Activated naive CD8-positive, alpha-beta T cell treated with anti-CD3 and anti-CD28 coated beads for 36 hours (primary cell): ENCODE measurements at regions not wholly inside any gene's neighbourhood (a gene's known extent, or its start where the extent isn't known, plus 50 kb on each side); places are given as distances from the start of the nearest gene placed in this dataset.
"Not testable (repeated sequence)": the region's sequence is repeated elsewhere in the genome, so short reads cannot be mapped to it uniquely, and the experiment has no call there.

ENCODE experiments used
- DNase-seq: peaks from one replicate; pipeline ENCODE4 v3.0.0; 2021
- H3K27ac Mint-ChIP-seq: one replicate; pipeline ENCODE4 v1.8.0; 2022; ENCODE audit warnings: mild to moderate bottlenecking, moderate library complexity, mixed read lengths
- H3K27me3 Mint-ChIP-seq: one replicate; pipeline ENCODE4 v1.8.0; 2022; ENCODE audit warnings: mild to moderate bottlenecking, mixed read lengths
- H3K36me3 Mint-ChIP-seq: one replicate; pipeline ENCODE4 v1.8.0; 2021; ENCODE audit warnings: mild to moderate bottlenecking, mixed read lengths
- H3K4me1 Mint-ChIP-seq: one replicate; pipeline ENCODE4 v1.8.0; 2021; ENCODE audit warnings: mixed read lengths
- H3K4me3 Mint-ChIP-seq: one replicate; pipeline ENCODE4 v1.8.0; 2022; ENCODE audit warnings: mild to moderate bottlenecking, moderate library complexity, mixed read lengths
- H3K9me3 Mint-ChIP-seq: one replicate; pipeline ENCODE4 v1.8.0; 2022; ENCODE audit warnings: mixed read lengths

DNA sequence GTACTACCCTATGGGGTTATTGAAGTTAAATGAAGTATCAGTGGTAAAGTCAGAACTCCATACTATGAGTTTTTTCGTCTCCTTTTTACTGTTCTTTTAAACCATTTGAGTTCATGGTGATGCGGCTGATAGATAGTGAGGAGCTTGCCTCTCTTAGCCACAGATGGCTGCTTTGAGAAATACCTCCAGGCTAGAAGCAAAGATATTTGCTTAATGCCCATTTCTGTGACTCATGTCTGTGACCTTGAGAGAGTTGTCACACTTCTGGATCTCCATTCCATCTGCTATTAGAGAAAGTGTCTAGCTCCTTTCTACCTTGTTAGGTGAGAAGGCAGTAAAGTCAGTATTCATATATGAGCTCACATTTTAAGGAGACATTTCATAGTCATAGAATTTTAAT, 89.5 kb upstream of the PLXNA2 start:
- no peak for DNase-seq
- H3K4me3 Mint-ChIP-seq: no peak overlapping the region
- no peaks in the 10 kb centered on the region for H3K4me1 Mint-ChIP-seq
- no peaks in the 10 kb centered on the region for H3K36me3 Mint-ChIP-seq
- peaks cover 58% of the 10 kb centered on the region for H3K27me3 Mint-ChIP-seq
- no peak overlapping the region for H3K27ac Mint-ChIP-seq
- H3K9me3 Mint-ChIP-seq: no peaks in the 10 kb centered on the region

DNA sequence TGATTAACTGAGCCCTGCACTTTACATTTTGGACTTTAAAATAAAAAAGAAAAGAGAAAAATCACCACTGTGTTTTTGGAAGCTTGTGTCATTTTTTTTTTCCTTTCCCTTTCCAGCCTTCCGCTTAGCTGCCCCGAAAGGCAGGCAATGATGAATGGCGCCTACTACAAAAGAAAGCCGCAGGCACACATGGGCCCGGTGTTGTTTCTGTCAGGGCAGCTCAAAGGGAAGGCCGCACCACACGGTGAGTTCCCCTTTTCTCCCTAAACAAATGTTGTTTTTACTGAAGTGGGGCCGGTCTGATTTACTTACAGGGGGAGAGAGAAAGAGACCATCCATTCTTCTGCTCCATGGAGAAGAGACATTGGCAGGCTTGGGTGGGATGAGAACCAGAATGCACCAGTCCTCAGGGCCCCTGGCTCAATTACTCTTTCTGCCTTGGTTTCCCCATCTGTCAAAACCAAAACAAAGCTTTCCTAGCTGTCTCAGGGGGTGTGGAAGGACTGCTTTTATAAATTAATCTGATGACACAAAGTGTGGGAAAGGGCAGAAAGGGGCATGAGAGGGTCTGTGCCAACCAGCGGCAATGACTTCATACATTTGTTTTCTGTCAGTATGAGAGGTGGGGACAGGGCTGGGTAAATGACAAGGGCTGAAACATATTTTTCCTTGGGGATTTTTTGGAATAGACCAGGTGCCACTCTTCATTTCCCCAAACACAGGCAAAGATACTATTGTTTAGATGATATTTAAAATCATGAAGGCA, 91.4 kb upstream of the PLXNA2 start:
- DNase-seq: no peak
- H3K27ac Mint-ChIP-seq: no peak overlapping the region
- peaks cover 54% of the 10 kb centered on the region for H3K27me3 Mint-ChIP-seq
- H3K4me3 Mint-ChIP-seq: no peak overlapping the region
- no peaks in the 10 kb centered on the region for H3K9me3 Mint-ChIP-seq
- no peaks in the 10 kb centered on the region for H3K36me3 Mint-ChIP-seq
- H3K4me1 Mint-ChIP-seq: no peaks in the 10 kb centered on the region

DNA sequence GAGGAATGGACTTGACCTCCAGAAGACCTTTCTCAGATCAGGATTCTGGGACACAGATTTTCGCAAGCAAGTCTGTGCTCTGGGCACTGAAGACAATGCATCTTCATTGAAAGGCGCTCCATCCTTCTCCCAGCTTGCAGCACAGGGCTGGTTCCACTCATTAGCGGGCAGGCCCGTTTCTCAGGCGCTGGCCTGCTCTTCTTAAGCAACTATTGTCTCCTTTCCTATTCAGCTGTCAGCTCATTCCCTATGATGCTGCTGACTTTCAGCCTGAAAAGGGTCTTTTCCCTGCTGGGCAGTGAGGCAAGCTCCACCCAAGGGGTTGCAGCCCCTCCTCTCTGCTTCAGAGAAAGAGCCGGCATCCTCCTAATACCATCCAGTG, 91.9 kb upstream of the PLXNA2 start:
- H3K27ac Mint-ChIP-seq: no peak overlapping the region
- no peak for DNase-seq
- no peak overlapping the region for H3K4me3 Mint-ChIP-seq
- no peaks in the 10 kb centered on the region for H3K9me3 Mint-ChIP-seq
- H3K27me3 Mint-ChIP-seq: peaks cover 52% of the 10 kb centered on the region
- no peaks in the 10 kb centered on the region for H3K4me1 Mint-ChIP-seq
- no peaks in the 10 kb centered on the region for H3K36me3 Mint-ChIP-seq

DNA sequence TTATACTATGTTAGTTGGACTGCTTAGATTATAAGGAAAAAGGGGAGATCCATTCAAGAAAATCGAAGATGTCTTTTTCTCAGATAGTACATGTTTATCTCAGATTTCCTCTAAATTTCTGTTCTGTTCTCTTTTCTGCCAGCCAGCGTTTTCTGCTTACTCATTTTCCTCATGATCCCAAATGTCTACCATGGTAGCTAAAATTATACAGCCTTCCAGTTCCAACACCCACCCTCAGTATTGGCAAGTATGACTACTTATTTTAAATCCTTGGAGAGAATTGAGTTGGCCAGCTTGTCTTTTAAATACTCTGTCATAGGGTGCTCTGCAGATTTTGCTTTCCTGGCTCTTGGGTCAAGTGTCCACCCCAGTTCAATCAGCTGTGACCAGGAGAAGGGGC, 95.7 kb upstream of the PLXNA2 start:
- Mint-ChIP-seq H3K27me3 (peaks cover 32% of the 10 kb centered on the region), H3K9me3 (no peaks in the 10 kb centered on the region), H3K4me3 (no peak overlapping the region), H3K27ac (no peak overlapping the region), H3K4me1 (no peaks in the 10 kb centered on the region), H3K36me3 (no peaks in the 10 kb centered on the region)
- DNase-seq: no peak

DNA sequence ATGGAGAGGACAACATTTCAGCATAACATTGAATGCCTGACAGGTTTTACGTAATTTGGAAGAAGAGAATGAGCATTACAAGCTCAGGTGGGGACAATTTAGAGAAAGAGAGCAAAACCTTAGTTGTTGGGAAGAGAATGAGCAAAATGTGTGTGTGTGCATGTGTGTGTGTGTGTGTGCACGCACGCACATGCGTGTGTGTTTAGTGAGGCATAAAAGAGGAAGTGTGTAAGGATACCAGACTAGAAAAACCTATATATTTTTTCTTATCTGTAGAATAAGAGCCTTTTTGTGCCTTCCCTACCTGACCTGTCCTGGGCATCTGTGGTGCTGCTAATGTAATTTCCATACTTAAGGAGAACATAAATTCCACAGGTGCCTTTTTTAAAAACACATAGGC, 99.0 kb upstream of the PLXNA2 start:
- H3K4me3 Mint-ChIP-seq: no peak overlapping the region
- no peak for DNase-seq
- H3K4me1 Mint-ChIP-seq: no peaks in the 10 kb centered on the region
- H3K36me3 Mint-ChIP-seq: no peaks in the 10 kb centered on the region
- no peak overlapping the region for H3K27ac Mint-ChIP-seq
- peaks cover 18% of the 10 kb centered on the region for H3K27me3 Mint-ChIP-seq
- no peaks in the 10 kb centered on the region for H3K9me3 Mint-ChIP-seq

DNA sequence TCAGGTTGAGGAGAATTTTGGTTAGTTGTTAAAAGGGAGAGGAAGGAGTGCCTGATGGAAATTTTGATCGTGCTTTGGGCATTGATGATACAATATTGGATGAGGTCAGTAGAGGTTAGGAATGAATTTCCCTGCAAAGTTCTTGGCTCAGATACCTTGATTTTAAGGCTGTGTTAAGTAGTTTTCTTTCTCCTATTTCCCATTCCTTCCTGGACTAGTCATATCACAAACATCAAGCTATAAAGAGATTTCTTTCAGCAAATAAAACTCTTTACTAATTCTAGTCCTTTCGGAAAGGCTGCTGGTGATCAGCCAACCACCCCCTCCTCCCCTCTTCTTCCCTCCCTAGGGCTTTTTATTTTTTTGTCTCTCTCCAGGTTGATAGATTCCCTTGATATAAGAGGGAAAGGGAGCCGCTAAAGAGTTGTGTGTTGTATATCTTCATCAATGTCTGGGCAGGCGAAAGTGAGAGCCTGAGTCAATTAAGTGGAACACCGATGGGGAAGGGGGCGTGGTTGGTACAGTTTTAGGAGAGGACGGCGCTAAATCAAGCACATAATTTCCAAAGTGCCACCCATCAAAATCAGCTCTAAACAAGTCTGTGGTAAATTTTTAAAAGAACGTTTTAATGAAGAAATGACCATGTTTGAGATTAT, 100.1 kb upstream of the PLXNA2 start:
- Mint-ChIP-seq H3K4me3 (no peak overlapping the region), H3K4me1 (no peaks in the 10 kb centered on the region), H3K36me3 (no peaks in the 10 kb centered on the region), H3K27ac (no peak overlapping the region), H3K27me3 (peaks cover 10% of the 10 kb centered on the region), H3K9me3 (no peaks in the 10 kb centered on the region)
- DNase-seq: no peak

DNA sequence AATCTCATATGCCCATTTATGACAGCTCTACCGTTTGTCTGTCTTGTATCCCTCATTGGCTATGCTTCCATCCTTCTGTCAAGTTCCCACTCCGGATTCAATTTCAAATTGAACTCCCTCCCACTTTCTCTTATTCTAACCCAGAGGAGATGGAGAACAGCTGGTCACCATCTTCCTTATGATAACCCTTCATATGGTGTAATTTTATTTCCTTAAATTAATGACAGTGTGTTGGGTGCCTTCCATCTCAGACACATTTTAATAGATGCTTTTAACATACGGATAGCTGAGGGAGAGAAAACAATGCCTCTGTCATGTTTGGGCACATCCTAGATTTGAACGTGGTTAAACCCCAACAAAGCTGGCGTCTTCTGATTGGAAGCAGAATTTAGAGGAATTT, 103.0 kb upstream of the PLXNA2 start:
- DNase-seq: no peak
- Mint-ChIP-seq H3K27ac (no peak overlapping the region), H3K36me3 (no peaks in the 10 kb centered on the region)

DNA sequence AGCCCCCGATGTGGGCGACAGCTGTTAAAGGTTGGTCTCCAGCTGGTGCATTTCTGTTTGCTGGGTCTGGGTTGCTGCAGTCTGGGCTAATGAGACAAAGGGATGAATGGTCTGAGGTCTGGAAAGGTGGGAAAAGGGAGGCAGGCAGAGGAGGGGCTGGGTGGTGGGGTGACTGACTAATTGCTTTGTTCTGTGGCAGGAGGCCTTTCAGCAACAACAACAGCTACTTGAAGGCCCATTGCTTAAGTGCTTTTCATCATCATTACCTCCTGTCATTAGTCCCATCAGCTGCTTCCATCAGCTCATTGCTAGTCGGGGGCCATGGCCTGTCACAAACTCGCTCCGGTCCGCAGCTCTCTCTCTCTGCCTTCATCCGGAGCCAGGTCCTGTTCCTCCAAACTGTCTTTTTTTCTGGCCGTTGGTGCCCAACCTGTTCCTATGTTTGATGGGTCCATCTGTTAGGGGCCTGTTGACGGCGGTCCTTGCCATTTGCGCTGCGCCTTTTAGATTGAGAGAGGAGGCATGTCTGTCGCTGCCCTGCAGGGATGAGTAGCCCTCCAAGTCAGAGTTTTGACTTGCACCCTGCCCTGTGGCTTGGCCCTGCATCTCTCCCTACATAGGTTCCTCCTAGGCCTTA, 105.6 kb upstream of the PLXNA2 start:
- H3K27me3 Mint-ChIP-seq: peaks cover 6% of the 10 kb centered on the region
- no peak overlapping the region for H3K27ac Mint-ChIP-seq
- no peaks in the 10 kb centered on the region for H3K4me1 Mint-ChIP-seq
- no peak for DNase-seq
- no peaks in the 10 kb centered on the region for H3K36me3 Mint-ChIP-seq
- H3K9me3 Mint-ChIP-seq: no peaks in the 10 kb centered on the region
- H3K4me3 Mint-ChIP-seq: no peak overlapping the region

More for the DNA sequence above, 103.0 kb upstream of the PLXNA2 start:
- H3K9me3 Mint-ChIP-seq: no peaks in the 10 kb centered on the region
- H3K27me3 Mint-ChIP-seq: peaks cover 7% of the 10 kb centered on the region
- no peaks in the 10 kb centered on the region for H3K4me1 Mint-ChIP-seq
- no peak overlapping the region for H3K4me3 Mint-ChIP-seq

DNA sequence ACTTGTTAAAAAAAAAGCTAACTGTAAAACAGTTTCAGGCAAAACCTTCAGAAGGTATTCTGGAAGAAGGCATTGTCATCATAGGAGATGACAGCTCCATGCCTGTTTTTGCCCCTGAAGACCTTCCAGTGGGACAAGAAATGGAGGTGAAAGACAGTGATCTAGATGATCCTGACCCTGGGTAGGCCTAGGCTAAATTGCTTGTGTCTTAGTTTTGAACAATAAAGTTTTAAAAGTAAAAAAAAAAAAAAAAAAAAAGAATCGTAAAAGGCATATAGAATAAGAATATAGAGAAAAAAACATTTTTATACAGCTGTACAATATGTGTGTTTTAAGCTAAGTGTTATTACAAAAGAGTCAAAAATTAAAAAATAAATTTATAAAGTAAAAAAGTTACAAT, 106.6 kb upstream of the PLXNA2 start:
- no peak overlapping the region for H3K4me3 Mint-ChIP-seq
- peaks cover 3% of the 10 kb centered on the region for H3K27me3 Mint-ChIP-seq
- H3K4me1 Mint-ChIP-seq: no peaks in the 10 kb centered on the region
- no peak overlapping the region for H3K27ac Mint-ChIP-seq
- no peak for DNase-seq
- H3K36me3 Mint-ChIP-seq: no peaks in the 10 kb centered on the region
- H3K9me3 Mint-ChIP-seq: no peaks in the 10 kb centered on the region

DNA sequence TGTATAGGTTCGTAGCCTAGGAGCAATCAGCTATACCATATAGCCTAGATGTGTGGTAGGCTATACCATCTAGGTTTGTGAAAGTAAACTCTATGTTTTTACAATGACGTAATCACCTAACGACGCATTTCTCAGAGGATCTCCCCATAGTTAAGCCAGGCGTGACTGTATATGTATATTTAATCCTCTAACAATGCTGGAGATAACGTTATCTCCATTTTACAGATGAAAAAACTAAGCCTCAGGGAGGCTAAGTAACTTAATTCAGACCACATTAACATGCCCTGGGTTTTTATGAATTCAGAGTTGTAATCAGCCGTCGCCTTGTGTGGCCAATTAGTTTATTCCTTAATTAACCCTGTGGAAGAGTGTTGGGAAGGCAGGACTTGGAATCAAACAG, 107.7 kb upstream of the PLXNA2 start:
- no peak for DNase-seq
- no peak overlapping the region for H3K27ac Mint-ChIP-seq
- H3K9me3 Mint-ChIP-seq: no peaks in the 10 kb centered on the region
- no peak overlapping the region for H3K4me3 Mint-ChIP-seq
- peaks cover 3% of the 10 kb centered on the region for H3K27me3 Mint-ChIP-seq
- no peaks in the 10 kb centered on the region for H3K4me1 Mint-ChIP-seq
- H3K36me3 Mint-ChIP-seq: no peaks in the 10 kb centered on the region

DNA sequence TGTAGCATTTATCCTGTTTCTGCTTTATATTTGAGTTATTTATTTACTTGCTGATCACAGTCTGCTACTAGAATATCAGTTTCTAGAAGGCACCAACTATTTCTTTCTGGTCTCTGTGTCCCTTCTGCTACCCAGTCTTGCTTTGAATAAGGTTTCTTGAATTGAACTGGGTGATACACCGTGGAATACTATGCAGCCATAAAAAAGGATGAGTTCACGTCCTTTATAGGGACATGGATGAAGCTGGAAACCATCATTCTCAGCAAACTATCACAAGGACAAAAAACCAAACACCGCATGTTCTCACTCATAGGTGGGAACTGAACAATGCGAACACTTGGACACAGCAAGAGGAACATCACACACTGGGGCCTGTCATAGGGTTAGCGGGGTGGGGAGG, 109.6 kb upstream of the PLXNA2 start:
- H3K4me3 Mint-ChIP-seq, H3K9me3 Mint-ChIP-seq, H3K4me1 Mint-ChIP-seq, H3K27ac Mint-ChIP-seq, H3K27me3 Mint-ChIP-seq, DNase-seq, H3K36me3 Mint-ChIP-seq: not testable (repeated sequence)

DNA sequence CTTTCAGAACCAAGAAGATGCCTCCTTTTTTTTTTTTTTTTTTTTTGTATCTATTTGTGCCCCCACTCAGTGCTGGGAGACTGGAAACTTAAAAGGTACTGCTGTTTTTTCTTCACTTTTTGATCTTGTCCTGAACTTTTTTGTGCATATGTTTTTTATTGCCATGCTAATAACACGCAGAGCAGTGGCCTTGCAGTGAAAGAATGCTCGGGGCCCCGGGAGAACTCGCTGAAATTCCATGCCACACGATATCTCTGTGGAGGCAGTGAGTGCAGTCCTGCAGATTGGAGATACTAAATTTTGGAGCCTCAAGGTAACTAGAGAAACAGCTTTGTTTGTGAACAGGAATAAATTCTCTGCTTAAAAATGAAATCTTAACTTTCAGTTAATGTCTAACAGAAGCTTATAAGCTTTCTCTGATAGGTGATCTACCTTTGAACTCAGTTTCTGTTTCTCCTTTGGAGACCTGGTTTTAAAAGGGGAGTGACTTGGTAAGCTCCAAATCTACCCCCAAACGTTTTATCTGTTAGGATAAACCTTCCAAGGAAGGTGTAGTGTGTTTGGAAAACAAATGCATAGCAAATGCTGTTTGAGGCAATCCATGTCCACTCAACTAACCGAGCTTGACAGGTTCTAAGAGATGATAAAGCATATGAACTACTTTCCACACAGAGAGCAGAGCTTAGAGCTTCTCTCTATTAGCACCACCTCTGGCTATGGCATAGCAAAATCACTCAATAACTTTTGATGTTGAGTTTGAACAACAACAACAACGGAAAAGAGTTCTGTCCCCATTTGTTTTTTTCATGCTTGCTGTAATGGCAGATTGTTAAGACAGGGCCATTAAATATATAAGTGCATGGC, 113.7 kb upstream of the PLXNA2 start:
- no peak for DNase-seq
- Mint-ChIP-seq H3K36me3 (no peaks in the 10 kb centered on the region), H3K4me3 (no peak overlapping the region), H3K27ac (no peak overlapping the region), H3K9me3 (no peaks in the 10 kb centered on the region), H3K4me1 (no peaks in the 10 kb centered on the region), H3K27me3 (peaks cover 19% of the 10 kb centered on the region)

DNA sequence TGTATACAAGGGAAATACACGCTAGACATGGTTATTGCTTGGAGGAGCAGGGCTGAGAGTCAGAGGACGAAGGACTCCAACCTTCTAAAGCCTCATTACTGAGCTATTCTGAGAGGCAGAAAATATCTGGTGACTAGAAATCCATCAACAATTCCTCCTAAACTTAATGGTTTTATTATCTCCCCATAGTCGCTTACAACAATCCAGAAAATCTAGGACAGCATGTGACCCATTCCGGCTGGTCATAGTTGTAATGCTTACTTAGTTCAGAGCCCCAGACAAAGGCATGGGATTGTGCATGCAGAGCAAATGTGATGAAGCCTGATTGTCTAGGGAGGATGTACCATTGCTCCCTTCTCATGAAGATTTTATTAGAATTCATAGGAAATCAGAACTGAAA, 114.5 kb upstream of the PLXNA2 start:
- no peaks in the 10 kb centered on the region for H3K36me3 Mint-ChIP-seq
- no peak overlapping the region for H3K27ac Mint-ChIP-seq
- H3K9me3 Mint-ChIP-seq: no peaks in the 10 kb centered on the region
- peaks cover 26% of the 10 kb centered on the region for H3K27me3 Mint-ChIP-seq
- no peak overlapping the region for H3K4me3 Mint-ChIP-seq
- DNase-seq: no peak
- H3K4me1 Mint-ChIP-seq: no peaks in the 10 kb centered on the region

DNA sequence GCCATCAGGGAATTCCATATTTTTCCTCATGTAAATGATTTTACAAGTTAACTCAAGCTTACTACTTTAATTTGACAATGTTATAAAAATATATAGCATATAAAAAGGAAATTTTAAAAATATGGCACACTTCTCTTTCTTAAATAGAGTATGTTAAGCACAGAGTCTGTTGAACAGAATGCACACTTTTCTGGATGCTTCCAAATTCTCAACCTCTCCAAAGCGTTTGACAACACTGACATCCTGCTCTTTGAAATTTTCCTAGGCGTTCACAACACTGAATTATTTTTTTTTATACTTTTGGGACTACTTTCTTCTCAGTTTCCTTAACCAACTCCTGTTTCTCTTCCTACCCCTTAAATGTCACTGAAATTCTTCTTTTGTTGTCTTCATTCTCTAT, 117.8 kb upstream of the PLXNA2 start:
- no peaks in the 10 kb centered on the region for H3K9me3 Mint-ChIP-seq
- DNase-seq: no peak
- H3K4me1 Mint-ChIP-seq: no peaks in the 10 kb centered on the region
- H3K27ac Mint-ChIP-seq: no peak overlapping the region
- peaks cover 32% of the 10 kb centered on the region for H3K27me3 Mint-ChIP-seq
- H3K36me3 Mint-ChIP-seq: no peaks in the 10 kb centered on the region
- H3K4me3 Mint-ChIP-seq: no peak overlapping the region

DNA sequence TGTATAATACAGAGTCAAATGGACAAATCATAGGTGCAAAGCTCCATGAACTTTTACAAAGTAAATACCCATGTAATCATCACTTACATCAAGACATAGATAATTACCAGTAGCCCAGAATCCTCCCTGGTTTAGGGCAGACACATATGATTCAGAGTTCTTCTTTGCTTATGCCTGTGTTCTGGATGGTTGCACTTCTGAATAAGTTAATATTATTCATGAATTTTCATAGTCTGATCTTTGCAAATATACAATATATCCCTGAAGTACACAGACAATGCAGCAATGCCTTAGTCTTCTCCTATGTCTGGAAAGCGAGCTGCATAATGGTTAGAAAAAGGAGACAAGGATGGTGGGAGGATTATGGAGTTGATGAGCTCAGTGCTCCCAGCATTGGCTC, 122.4 kb upstream of the PLXNA2 start:
- Mint-ChIP-seq H3K36me3 (no peaks in the 10 kb centered on the region), H3K4me1 (no peaks in the 10 kb centered on the region), H3K4me3 (no peak overlapping the region), H3K27me3 (peaks cover 24% of the 10 kb centered on the region), H3K27ac (no peak overlapping the region), H3K9me3 (no peaks in the 10 kb centered on the region)
- no peak for DNase-seq
